ENCODE measurements at regions not wholly inside any gene's neighbourhood (a gene's known extent, or its start where the extent isn't known, plus 50 kb on each side); places are given as distances from the start of the nearest gene placed in this dataset.

- H3K27me3 ChIP-seq (ENCODE audit: insufficient read depth, low read depth, severe bottlenecking) = no peaks in the 10 kb centered on the region
- DNase-seq = peak; percentile 92
- no peaks in the 10 kb centered on the region for H3K9me3 ChIP-seq (ENCODE audit: severe bottlenecking)
- H3K36me3 ChIP-seq = no peaks in the 10 kb centered on the region
- TF ChIP-seq, protein P1, sequence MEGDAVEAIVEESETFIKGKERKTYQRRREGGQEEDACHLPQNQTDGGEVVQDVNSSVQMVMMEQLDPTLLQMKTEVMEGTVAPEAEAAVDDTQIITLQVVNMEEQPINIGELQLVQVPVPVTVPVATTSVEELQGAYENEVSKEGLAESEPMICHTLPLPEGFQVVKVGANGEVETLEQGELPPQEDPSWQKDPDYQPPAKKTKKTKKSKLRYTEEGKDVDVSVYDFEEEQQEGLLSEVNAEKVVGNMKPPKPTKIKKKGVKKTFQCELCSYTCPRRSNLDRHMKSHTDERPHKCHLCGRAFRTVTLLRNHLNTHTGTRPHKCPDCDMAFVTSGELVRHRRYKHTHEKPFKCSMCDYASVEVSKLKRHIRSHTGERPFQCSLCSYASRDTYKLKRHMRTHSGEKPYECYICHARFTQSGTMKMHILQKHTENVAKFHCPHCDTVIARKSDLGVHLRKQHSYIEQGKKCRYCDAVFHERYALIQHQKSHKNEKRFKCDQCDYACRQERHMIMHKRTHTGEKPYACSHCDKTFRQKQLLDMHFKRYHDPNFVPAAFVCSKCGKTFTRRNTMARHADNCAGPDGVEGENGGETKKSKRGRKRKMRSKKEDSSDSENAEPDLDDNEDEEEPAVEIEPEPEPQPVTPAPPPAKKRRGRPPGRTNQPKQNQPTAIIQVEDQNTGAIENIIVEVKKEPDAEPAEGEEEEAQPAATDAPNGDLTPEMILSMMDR (IDR thresholded peaks at IDR 0.05; ENCODE audit: low read depth, low read length) = no peak
- peak overlapping the region; percentile 7; the same call in 1 of the 2 replicates for H3K4me3 ChIP-seq (ENCODE audit: low read depth, low read length)
- peak overlapping the region; percentile 41; the same call in 1 of the 2 replicates for H3K27ac ChIP-seq
These were observed 1368.8 kb upstream of the ADGRB3 start for GRCh38 chr6:67265996-67266921.

- TF ChIP-seq, protein P1 (IDR thresholded peaks at IDR 0.05; ENCODE audit: low read depth, low read length) = no peak
- H3K9me3 ChIP-seq (ENCODE audit: severe bottlenecking) = no peaks in the 10 kb centered on the region
- no peaks in the 10 kb centered on the region for H3K36me3 ChIP-seq
- H3K4me3 ChIP-seq (ENCODE audit: low read depth, low read length) = no peak overlapping the region
- no peaks in the 10 kb centered on the region for H3K27me3 ChIP-seq (ENCODE audit: insufficient read depth, low read depth, severe bottlenecking)
- H3K27ac ChIP-seq = no peak overlapping the region
- no peak for DNase-seq
These were observed 1382.4 kb upstream of the ADGRB3 start for GRCh38 chr6:67252663-67253062.

DNA sequence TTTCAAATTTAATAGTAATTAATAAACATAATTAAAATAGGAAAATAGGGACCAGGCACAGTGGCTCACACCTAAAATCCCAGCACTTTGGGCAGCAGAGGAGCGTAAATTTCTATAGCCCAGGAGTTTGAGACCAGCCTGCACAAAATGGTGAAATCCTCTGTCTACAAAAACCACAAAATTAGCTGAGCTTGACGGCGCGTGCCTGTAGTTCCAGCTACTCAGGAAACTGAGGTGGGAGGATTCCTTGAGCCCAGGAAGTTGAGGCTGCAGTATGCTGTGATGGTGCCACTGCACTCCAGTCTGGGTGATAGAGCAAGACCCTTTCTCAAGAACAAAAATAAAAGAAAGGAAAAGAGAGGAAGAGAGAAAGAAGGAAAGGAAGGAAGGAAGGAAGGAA is 1387.0 kb upstream of the ADGRB3 start:
- H3K4me3 ChIP-seq (ENCODE audit: low read depth, low read length) = no peak overlapping the region
- H3K27me3 ChIP-seq (ENCODE audit: insufficient read depth, low read depth, severe bottlenecking) = no peaks in the 10 kb centered on the region
- no peaks in the 10 kb centered on the region for H3K36me3 ChIP-seq
- no peak overlapping the region for H3K27ac ChIP-seq
- TF ChIP-seq, protein P1 (IDR thresholded peaks at IDR 0.05; ENCODE audit: low read depth, low read length) = no peak
- DNase-seq = no peak
- no peaks in the 10 kb centered on the region for H3K9me3 ChIP-seq (ENCODE audit: severe bottlenecking)

- Histone ChIP-seq H3K36me3 (no peaks in the 10 kb centered on the region), H3K27ac (no peak overlapping the region), H3K9me3 (ENCODE audit: severe bottlenecking) (peaks cover 2% of the 10 kb centered on the region), H3K4me3 (ENCODE audit: low read depth, low read length) (no peak overlapping the region), H3K27me3 (ENCODE audit: insufficient read depth, low read depth, severe bottlenecking) (no peaks in the 10 kb centered on the region)
- TF ChIP-seq, protein P1 (IDR thresholded peaks at IDR 0.05; ENCODE audit: low read depth, low read length) = no peak
- DNase-seq = no peak
These were observed 1391.0 kb upstream of the ADGRB3 start for GRCh38 chr6:67244037-67244436.

DNA sequence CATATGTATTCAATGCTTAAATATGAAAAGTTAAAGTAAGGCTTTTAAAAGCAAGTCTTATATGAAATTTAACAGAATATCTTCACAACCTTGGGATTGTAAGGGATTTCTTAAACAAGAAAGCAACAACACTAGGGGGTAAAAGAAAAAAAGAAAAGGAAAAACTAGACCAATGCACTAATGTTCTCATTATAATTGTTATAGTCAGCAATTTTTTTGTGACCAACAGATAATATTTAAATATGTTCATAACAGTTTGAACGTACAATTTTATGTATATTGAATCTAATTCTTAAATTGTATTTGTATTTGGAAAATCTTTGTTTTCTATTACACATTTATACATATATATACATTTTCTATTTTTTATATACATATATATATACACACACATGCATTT is 1397.8 kb upstream of the ADGRB3 start:
- TF ChIP-seq, protein P1 (IDR thresholded peaks at IDR 0.05; ENCODE audit: low read depth, low read length) = no peak
- Histone ChIP-seq H3K27ac (no peak overlapping the region), H3K36me3 (no peaks in the 10 kb centered on the region), H3K27me3 (ENCODE audit: insufficient read depth, low read depth, severe bottlenecking) (no peaks in the 10 kb centered on the region), H3K9me3 (ENCODE audit: severe bottlenecking) (peaks cover 2% of the 10 kb centered on the region), H3K4me3 (ENCODE audit: low read depth, low read length) (no peak overlapping the region)
- DNase-seq = no peak
